Keratinocyte (primary cell): ENCODE measurements at regions not wholly inside any gene's neighbourhood (a gene's known extent, or its start where the extent isn't known, plus 50 kb on each side); places are given as distances from the start of the nearest gene placed in this dataset.

Source experiments
- CTCF ChIP-seq, 3 experiments: IDR thresholded peaks in 1 of 3; conservative IDR thresholded peaks in 1 of 3; optimal IDR thresholded peaks in 1 of 3; 2 replicates in 2 of 3; 3 replicates in 1 of 3; pipeline versions ENCODE3 to v1.5.1; 2011; ENCODE audit warnings: low read length in 3 of 3, mild to moderate bottlenecking in 3 of 3, moderate library complexity in 2 of 3, control low read depth in 1 of 3, inconsistent platforms in 1 of 3; ENCODE audit not compliant: insufficient read depth in 2 of 3; ENCODE audit errors: extremely low read depth in 1 of 3
- EZH2 ChIP-seq: IDR thresholded peaks from one replicate; pipeline ENCODE4 v1.6.1; 2012; ENCODE audit warnings: inconsistent platforms, mild to moderate bottlenecking, low read length, moderate library complexity

- TF ChIP-seq CTCF (optimal IDR thresholded peaks at IDR 0.05 in 1 of 3, IDR thresholded peaks at IDR 0.05 in 1 of 3, conservative IDR thresholded peaks at IDR 0.05 in 1 of 3; ENCODE audit: extremely low read depth in 1 of 3, insufficient read depth in 2 of 3, low read length in 3 of 3) (no peak), EZH2 (no peak)
Measured at GRCh38 chr9:99466104-99466503, 244.0 kb downstream of the SEC61B start.
